GM12878 (cell line): ENCODE measurements at regions not wholly inside any gene's neighbourhood (a gene's known extent, or its start where the extent isn't known, plus 50 kb on each side); places are given as distances from the start of the nearest gene placed in this dataset.
"Not testable (repeated sequence)": the region's sequence is repeated elsewhere in the genome, so short reads cannot be mapped to it uniquely, and the experiment has no call there.

ENCODE experiments used
- ATAC-seq: fragments of 200-7000 bp; cut with Tn5 transposase; 3 replicates; pipeline ENCODE4 v1.9.1; 2020; ENCODE audit warnings: mild to moderate bottlenecking, moderate library complexity
- BruUV-seq: library from RNA; stranded (reverse); fragments of 400-500 nt; replicated peaks from 2 replicates; lab custom pipeline; 2021; lab: Mats Ljungman, UMichigan
- CTCF ChIA-PET: fragments of 300-600 bp; sonication (Branson Sonifier 250); formaldehyde crosslinking; extraction: SDS; loops from one replicate; lab custom pipeline; 2021; ENCODE audit warnings: inconsistent platforms; lab: Yijun Ruan, JAX
- POLR2A ChIA-PET: fragments of 350-600 bp; formaldehyde crosslinking; extraction: SDS; loops from one replicate; lab custom pipeline; 2021; ENCODE audit warnings: inconsistent platforms; lab: Charles Lee
- RAD21 ChIA-PET: fragments of 300-600 bp; sonication (Branson Sonifier 250); formaldehyde crosslinking; loops from one replicate; lab custom pipeline; 2023; ENCODE audit warnings: antibody characterized with exemption; ENCODE audit not compliant: unreplicated experiment; lab: Charles Lee
- SMC1A ChIA-PET: fragments of 300-600 bp; sonication (Branson Sonifier 250); formaldehyde crosslinking; loops from one replicate; lab custom pipeline; 2023; ENCODE audit not compliant: unreplicated experiment, uncharacterized antibody; lab: Charles Lee
- DNase-seq: peaks from one replicate; pipeline ENCODE4 v3.0.0-alpha.2; 2011; ENCODE audit warnings: low read depth, low spot score
- FAIRE-seq: peaks from 3 replicates; lab custom pipeline; 2011; peaks lifted over from hg19 to GRCh38; lab: Jason Lieb, UNC
- H2AFZ ChIP-seq: 2 replicates; pipeline ENCODE4 v1.6.0; 2011; ENCODE audit warnings: low read depth, low read length, control low read depth; ENCODE audit not compliant: control insufficient read depth
- H3K27ac ChIP-seq: 2 replicates; pipeline ENCODE4 v1.5.1; 2011; ENCODE audit warnings: control low read depth; ENCODE audit not compliant: control insufficient read depth, insufficient read depth
- H3K27me3 ChIP-seq, 2 experiments: replicated peaks in 1 of 2; 2 replicates each; pipeline versions ENCODE4 v1.6.0 to v1.6.1; 2011; ENCODE audit warnings: low read length in 1 of 2; ENCODE audit not compliant: control insufficient read depth in 2 of 2, insufficient read depth in 2 of 2
- H3K36me3 ChIP-seq, 2 experiments: 2 replicates each; pipeline ENCODE4 v1.5.1; 2011; ENCODE audit warnings: low read length in 1 of 2; ENCODE audit not compliant: control insufficient read depth in 2 of 2, insufficient read depth in 2 of 2
- H3K4me1 ChIP-seq: 2 replicates; pipeline ENCODE4 v1.6.1; 2011; ENCODE audit warnings: mild to moderate bottlenecking, low read length, moderate library complexity, mixed read lengths; ENCODE audit not compliant: control insufficient read depth, insufficient read depth
- H3K4me2 ChIP-seq: 2 replicates; pipeline ENCODE4 v1.6.0; 2011; ENCODE audit warnings: control low read depth; ENCODE audit not compliant: control insufficient read depth, insufficient read depth
- H3K4me3 ChIP-seq: fragments of 200-600 bp; sonication (generic); 2 replicates; pipeline ENCODE4 v1.5.1; 2016
- H3K79me2 ChIP-seq: 2 replicates; pipeline ENCODE4 v1.6.0; 2011; ENCODE audit warnings: low read length; ENCODE audit not compliant: control insufficient read depth, insufficient read depth
- H3K9ac ChIP-seq: 2 replicates; pipeline ENCODE4 v1.8.0; 2011; ENCODE audit warnings: low read length, control low read depth, mixed read lengths; ENCODE audit not compliant: control insufficient read depth, insufficient read depth
- H3K9me3 ChIP-seq: replicated peaks from 3 replicates; pipeline ENCODE4 v1.5.1; 2011; ENCODE audit warnings: mild to moderate bottlenecking, low read length; ENCODE audit not compliant: control insufficient read depth, insufficient read depth
- H4K20me1 ChIP-seq: 2 replicates; pipeline ENCODE4 v1.6.0; 2011; ENCODE audit not compliant: control insufficient read depth, insufficient read depth
- FOS ChIP-seq: IDR thresholded peaks from 3 replicates; pipeline ENCODE4 v1.6.1; 2011; ENCODE audit warnings: borderline replicate concordance; ENCODE audit not compliant: insufficient read length; ENCODE audit errors: extremely low read depth
- PBX3 ChIP-seq: IDR thresholded peaks from 2 replicates; pipeline ENCODE4 v1.6.1; 2011; ENCODE audit warnings: mild to moderate bottlenecking, low read depth, low read length, moderate library complexity; ENCODE audit not compliant: insufficient replicate concordance
- WGBS: methylation state at CpG from one replicate; pipeline ENCODE4 v1.1.6; 2016; ENCODE audit warnings: low lambda C conversion rate; ENCODE audit not compliant: insufficient replicate concordance, insufficient coverage; ENCODE audit errors: missing lambda C conversion rate; 5-methylcytosine and 5-hydroxymethylcytosine counted together
- in situ Hi-C: fragments of 300-500 bp; cut with MboI; formaldehyde crosslinking; loops from 9 replicates; pipeline ENCODE4 v1.14.3; 2018; ENCODE audit warnings: mixed read lengths
- intact Hi-C: fragments of 100-400 bp; cut with micrococcal nuclease; formaldehyde crosslinking; loops from one replicate; pipeline ENCODE4 v1.14.2; 2022; ENCODE audit not compliant: unreplicated experiment

- WGBS = 42% methylated on average over 6 of the region's 6 CpGs
- in situ Hi-C loops = no loop called here
- Histone ChIP-seq H4K20me1 (no peaks in the 10 kb centered on the region), H3K27me3 (no peaks in the 10 kb centered on the region), H3K4me2 (no peak overlapping the region), H3K79me2 (no peaks in the 10 kb centered on the region), H3K9ac (no peak overlapping the region), H3K9me3 (no peaks in the 10 kb centered on the region), H3K4me1 (no peaks in the 10 kb centered on the region), H3K27ac (no peak overlapping the region), H3K36me3 (no peaks in the 10 kb centered on the region), H3K4me3 (no peak overlapping the region), H2AFZ (no peak overlapping the region)
- ChIA-PET POLR2A (no interaction called here), RAD21 (interaction anchor here (0.6 kb wide), 1 partner anchor 1286 kb away, joined by 4 read pairs; no protein-coding TSS in a partner anchor), CTCF (interaction anchor here (1.1 to 2.9 kb wide), 2 partner anchors 27 to 72 kb away, joined by 3 to 6 read pairs; no protein-coding TSS in a partner anchor), SMC1A (interaction anchor here (1.1 to 1.6 kb wide), 4 partner anchors 16 to 238 kb away, joined by 3 to 5 read pairs (median 4); no protein-coding TSS in a partner anchor)
- no peak for DNase-seq
- BruUV-seq = no TSS peak
- no peak for ATAC-seq
- intact Hi-C loops = no loop called here
- FAIRE-seq = no peak
- no peak for TF ChIP-seq FOS
- TF ChIP-seq PBX3 = no peak
Observed at GRCh38 chr2:37760471-37760870, 89.0 kb upstream of the CDC42EP3 start.

- RAD21 ChIA-PET, POLR2A ChIA-PET, CTCF ChIA-PET, in situ Hi-C loops, H3K79me2 ChIP-seq, FAIRE-seq, H3K4me3 ChIP-seq, SMC1A ChIA-PET, H4K20me1 ChIP-seq, H3K27ac ChIP-seq, BruUV-seq, H3K9ac ChIP-seq, H3K4me1 ChIP-seq, ATAC-seq, H3K27me3 ChIP-seq, H2AFZ ChIP-seq, intact Hi-C loops, H3K36me3 ChIP-seq, H3K4me2 ChIP-seq, H3K9me3 ChIP-seq, DNase-seq: not testable (repeated sequence)
- 32% methylated on average over 2 of the region's 2 CpGs for WGBS
Observed at GRCh38 chr2:37762281-37762680, 90.8 kb upstream of the CDC42EP3 start.
